ENCODE measurements at regions not wholly inside any gene's neighbourhood (a gene's known extent, or its start where the extent isn't known, plus 50 kb on each side); places are given as distances from the start of the nearest gene placed in this dataset.

DNA sequence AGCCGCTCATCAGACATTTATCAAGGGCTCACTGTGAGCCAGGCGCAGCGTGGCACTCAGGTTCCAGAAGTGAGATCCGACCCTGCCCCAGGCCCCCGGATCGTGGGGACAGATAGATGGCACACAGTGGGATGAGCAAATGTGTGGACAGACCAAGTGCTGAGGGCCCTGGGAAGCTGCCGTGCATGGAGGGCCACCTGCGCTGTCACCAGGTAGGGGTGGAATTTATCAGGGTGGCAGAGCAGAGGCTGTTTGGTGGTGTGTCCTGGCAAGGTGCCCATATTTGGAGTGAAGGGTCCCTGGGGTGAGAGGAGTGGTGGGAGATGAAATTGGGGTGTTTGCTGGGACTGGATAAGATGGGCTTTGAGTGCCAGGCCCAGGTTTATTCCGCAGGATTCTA, 92.8 kb upstream of the HS6ST1 start:
- H2AFZ ChIP-seq (ENCODE audit: low read depth, low read length, severe bottlenecking), result no peak overlapping the region
- H3K27me3 ChIP-seq (ENCODE audit: low read length), result no peaks in the 10 kb centered on the region
- no peaks in the 10 kb centered on the region for H3K79me2 ChIP-seq (ENCODE audit: insufficient read depth, low read length)
- no peaks in the 10 kb centered on the region for H4K20me1 ChIP-seq (ENCODE audit: low read depth, low read length)
- no peak for TF ChIP-seq EZH2phosphoT487 (conservative IDR thresholded peaks at IDR 0.05; ENCODE audit: low read length)
- TF ChIP-seq, protein P1, sequence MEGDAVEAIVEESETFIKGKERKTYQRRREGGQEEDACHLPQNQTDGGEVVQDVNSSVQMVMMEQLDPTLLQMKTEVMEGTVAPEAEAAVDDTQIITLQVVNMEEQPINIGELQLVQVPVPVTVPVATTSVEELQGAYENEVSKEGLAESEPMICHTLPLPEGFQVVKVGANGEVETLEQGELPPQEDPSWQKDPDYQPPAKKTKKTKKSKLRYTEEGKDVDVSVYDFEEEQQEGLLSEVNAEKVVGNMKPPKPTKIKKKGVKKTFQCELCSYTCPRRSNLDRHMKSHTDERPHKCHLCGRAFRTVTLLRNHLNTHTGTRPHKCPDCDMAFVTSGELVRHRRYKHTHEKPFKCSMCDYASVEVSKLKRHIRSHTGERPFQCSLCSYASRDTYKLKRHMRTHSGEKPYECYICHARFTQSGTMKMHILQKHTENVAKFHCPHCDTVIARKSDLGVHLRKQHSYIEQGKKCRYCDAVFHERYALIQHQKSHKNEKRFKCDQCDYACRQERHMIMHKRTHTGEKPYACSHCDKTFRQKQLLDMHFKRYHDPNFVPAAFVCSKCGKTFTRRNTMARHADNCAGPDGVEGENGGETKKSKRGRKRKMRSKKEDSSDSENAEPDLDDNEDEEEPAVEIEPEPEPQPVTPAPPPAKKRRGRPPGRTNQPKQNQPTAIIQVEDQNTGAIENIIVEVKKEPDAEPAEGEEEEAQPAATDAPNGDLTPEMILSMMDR (IDR thresholded peaks at IDR 0.05; ENCODE audit: insufficient read depth, low read length, poor library complexity, severe bottlenecking), result no peak
- H3K9me2 ChIP-seq (replicated peaks; ENCODE audit: insufficient read depth, low read length), result no peaks in the 10 kb centered on the region
- no peak overlapping the region for H3K9ac ChIP-seq (ENCODE audit: low read length)
- no peaks in the 10 kb centered on the region for H3K9me3 ChIP-seq (ENCODE audit: insufficient read depth, low read length)
- no peak overlapping the region for H3K4me2 ChIP-seq (ENCODE audit: low read depth, low read length, poor library complexity, severe bottlenecking)
- H3K4me3 ChIP-seq (ENCODE audit: insufficient read depth, low read length, poor library complexity, severe bottlenecking), result no peak overlapping the region
- no peaks in the 10 kb centered on the region for H3K36me3 ChIP-seq (ENCODE audit: low read length)
- H3F3A ChIP-seq (ENCODE audit: insufficient read depth), result no peaks in the 10 kb centered on the region
- no peak overlapping the region for H3K27ac ChIP-seq (ENCODE audit: low read depth, low read length)

DNA sequence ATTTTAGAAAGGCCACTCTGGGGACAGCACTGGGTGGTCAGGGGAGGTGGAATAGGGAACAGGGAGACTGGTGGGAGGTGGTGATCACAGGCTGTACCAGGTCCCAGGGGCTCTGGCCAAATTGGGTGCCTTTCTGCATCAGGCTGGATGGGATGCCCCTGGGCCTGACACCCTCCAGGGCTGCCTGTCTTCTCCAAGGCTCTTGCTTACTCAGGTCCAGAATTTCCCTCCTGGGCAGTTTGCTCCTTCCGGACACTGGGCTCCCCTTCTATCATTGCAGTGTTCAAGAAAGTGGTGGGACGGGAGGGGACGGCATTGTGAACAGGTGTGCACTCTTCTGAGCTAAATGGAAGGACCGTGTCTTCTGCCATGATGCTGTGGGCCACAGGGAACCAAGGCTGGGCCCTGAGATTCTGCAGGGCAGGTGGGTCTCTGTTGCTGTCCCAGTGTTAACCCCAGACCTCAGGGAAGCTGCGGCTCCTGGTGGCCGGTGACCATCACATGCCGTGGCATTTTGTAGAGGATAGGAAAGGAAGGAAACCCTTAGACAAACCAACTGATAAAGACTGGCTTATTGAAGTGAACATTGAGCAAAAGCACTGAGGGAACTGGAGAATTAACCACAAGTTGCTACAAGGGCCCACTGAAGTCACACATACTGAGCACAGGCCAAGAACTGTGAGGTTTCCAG, 93.7 kb upstream of the HS6ST1 start:
- Histone ChIP-seq H3K36me3 (ENCODE audit: low read length) (no peaks in the 10 kb centered on the region), H3K9ac (ENCODE audit: low read length) (no peak overlapping the region), H3K4me2 (ENCODE audit: low read depth, low read length, poor library complexity, severe bottlenecking) (no peak overlapping the region), H3K9me3 (ENCODE audit: insufficient read depth, low read length) (no peaks in the 10 kb centered on the region), H3K9me2 (replicated peaks; ENCODE audit: insufficient read depth, low read length) (no peaks in the 10 kb centered on the region), H3K27ac (ENCODE audit: low read depth, low read length) (no peak overlapping the region), H3K79me2 (ENCODE audit: insufficient read depth, low read length) (no peaks in the 10 kb centered on the region), H3K27me3 (ENCODE audit: low read length) (no peaks in the 10 kb centered on the region), H3F3A (ENCODE audit: insufficient read depth) (no peaks in the 10 kb centered on the region), H2AFZ (ENCODE audit: low read depth, low read length, severe bottlenecking) (no peak overlapping the region), H3K4me3 (ENCODE audit: insufficient read depth, low read length, poor library complexity, severe bottlenecking) (no peak overlapping the region), H4K20me1 (ENCODE audit: low read depth, low read length) (no peaks in the 10 kb centered on the region)
- TF ChIP-seq, protein P1 (IDR thresholded peaks at IDR 0.05; ENCODE audit: insufficient read depth, low read length, poor library complexity, severe bottlenecking), result no peak
- TF ChIP-seq EZH2phosphoT487 (conservative IDR thresholded peaks at IDR 0.05; ENCODE audit: low read length), result no peak

DNA sequence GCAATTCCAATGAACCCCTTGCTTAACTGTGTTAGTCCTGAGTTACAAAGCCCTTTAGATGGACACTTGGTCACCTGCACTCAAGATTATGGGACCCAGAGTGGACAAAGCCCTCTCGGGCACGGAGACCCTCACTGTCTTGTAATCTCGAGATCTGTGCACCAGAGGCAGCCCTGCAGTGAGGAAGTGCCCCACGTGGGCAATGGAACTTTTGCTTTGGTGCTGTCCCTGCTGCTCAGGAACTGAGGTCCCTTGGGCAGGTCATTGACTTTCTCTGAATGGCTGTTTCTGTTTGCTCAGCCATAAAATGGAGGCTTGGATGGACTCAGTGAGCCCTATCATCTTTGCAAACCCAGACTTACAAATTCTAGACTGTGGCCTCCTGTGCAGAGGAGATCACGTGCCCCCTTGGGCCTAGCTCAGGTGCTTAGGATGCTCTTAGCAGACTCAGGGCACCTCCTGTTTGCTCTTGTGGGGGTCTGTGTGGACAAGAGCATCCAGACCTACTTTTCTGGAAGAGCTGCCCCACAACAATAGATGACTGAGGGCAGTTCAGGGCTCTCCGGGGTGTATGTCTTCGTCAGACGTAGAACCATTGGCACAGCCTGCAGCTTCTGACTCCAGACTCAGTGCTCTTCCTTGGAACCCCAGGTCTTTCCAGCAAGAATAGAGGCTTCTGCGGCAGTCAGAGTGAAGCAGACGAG, 94.5 kb upstream of the HS6ST1 start:
- no peaks in the 10 kb centered on the region for H3F3A ChIP-seq (ENCODE audit: insufficient read depth)
- no peak overlapping the region for H3K27ac ChIP-seq (ENCODE audit: low read depth, low read length)
- no peak overlapping the region for H3K4me3 ChIP-seq (ENCODE audit: insufficient read depth, low read length, poor library complexity, severe bottlenecking)
- H3K9me3 ChIP-seq (ENCODE audit: insufficient read depth, low read length), result no peaks in the 10 kb centered on the region
- H2AFZ ChIP-seq (ENCODE audit: low read depth, low read length, severe bottlenecking), result no peak overlapping the region
- no peaks in the 10 kb centered on the region for H4K20me1 ChIP-seq (ENCODE audit: low read depth, low read length)
- no peaks in the 10 kb centered on the region for H3K27me3 ChIP-seq (ENCODE audit: low read length)
- H3K36me3 ChIP-seq (ENCODE audit: low read length), result no peaks in the 10 kb centered on the region
- no peaks in the 10 kb centered on the region for H3K9me2 ChIP-seq (replicated peaks; ENCODE audit: insufficient read depth, low read length)
- TF ChIP-seq, protein P1 (IDR thresholded peaks at IDR 0.05; ENCODE audit: insufficient read depth, low read length, poor library complexity, severe bottlenecking), result no peak
- no peak for TF ChIP-seq EZH2phosphoT487 (conservative IDR thresholded peaks at IDR 0.05; ENCODE audit: low read length)
- no peaks in the 10 kb centered on the region for H3K79me2 ChIP-seq (ENCODE audit: insufficient read depth, low read length)
- no peak overlapping the region for H3K9ac ChIP-seq (ENCODE audit: low read length)
- H3K4me2 ChIP-seq (ENCODE audit: low read depth, low read length, poor library complexity, severe bottlenecking), result no peak overlapping the region
